ENCODE measurements at regions not wholly inside any gene's neighbourhood (a gene's known extent, or its start where the extent isn't known, plus 50 kb on each side); places are given as distances from the start of the nearest gene placed in this dataset.

- Histone ChIP-seq H3K36me3 (no peaks in the 10 kb centered on the region), H3K9me3 (ENCODE audit: severe bottlenecking) (no peaks in the 10 kb centered on the region), H3K4me3 (ENCODE audit: low read depth, low read length) (no peak overlapping the region), H3K27ac (no peak overlapping the region), H3K27me3 (ENCODE audit: insufficient read depth, low read depth, severe bottlenecking) (no peaks in the 10 kb centered on the region)
- no peak for DNase-seq
- no peak for TF ChIP-seq CTCF (IDR thresholded peaks at IDR 0.05; ENCODE audit: low read depth, low read length)
These were observed 542.2 kb downstream of the CDH11 start for GRCh38 chr16:64579712-64580111.

- H3K9me3 ChIP-seq (ENCODE audit: severe bottlenecking): no peaks in the 10 kb centered on the region
- H3K36me3 ChIP-seq: no peaks in the 10 kb centered on the region
- DNase-seq: no peak
These were observed 576.1 kb downstream of the CDH11 start for GRCh38 chr16:64545768-64546167.

GRCh38 chr16:64544859-64545258 is 577.0 kb downstream of the CDH11 start:
- no peak for TF ChIP-seq CTCF (IDR thresholded peaks at IDR 0.05; ENCODE audit: low read depth, low read length)
- Histone ChIP-seq H3K27me3 (ENCODE audit: insufficient read depth, low read depth, severe bottlenecking) (no peaks in the 10 kb centered on the region), H3K36me3 (no peaks in the 10 kb centered on the region), H3K27ac (no peak overlapping the region), H3K9me3 (ENCODE audit: severe bottlenecking) (no peaks in the 10 kb centered on the region), H3K4me3 (ENCODE audit: low read depth, low read length) (no peak overlapping the region)
- DNase-seq: no peak

More at GRCh38 chr16:64545768-64546167, 576.1 kb downstream of the CDH11 start:
- TF ChIP-seq CTCF (IDR thresholded peaks at IDR 0.05; ENCODE audit: low read depth, low read length): no peak
- no peak overlapping the region for H3K4me3 ChIP-seq (ENCODE audit: low read depth, low read length)
- H3K27ac ChIP-seq: no peak overlapping the region
- H3K27me3 ChIP-seq (ENCODE audit: insufficient read depth, low read depth, severe bottlenecking): no peaks in the 10 kb centered on the region

- Histone ChIP-seq H3K27ac (no peak overlapping the region), H3K9me3 (ENCODE audit: severe bottlenecking) (no peaks in the 10 kb centered on the region), H3K4me3 (ENCODE audit: low read depth, low read length) (no peak overlapping the region), H3K36me3 (no peaks in the 10 kb centered on the region), H3K27me3 (ENCODE audit: insufficient read depth, low read depth, severe bottlenecking) (no peaks in the 10 kb centered on the region)
- TF ChIP-seq CTCF (IDR thresholded peaks at IDR 0.05; ENCODE audit: low read depth, low read length): no peak
- DNase-seq: no peak
These were observed 578.4 kb downstream of the CDH11 start for GRCh38 chr16:64543441-64543840.

GRCh38 chr16:64543031-64543430 is 578.8 kb downstream of the CDH11 start:
- no peak overlapping the region for H3K27ac ChIP-seq
- H3K9me3 ChIP-seq (ENCODE audit: severe bottlenecking): no peaks in the 10 kb centered on the region
- no peak overlapping the region for H3K4me3 ChIP-seq (ENCODE audit: low read depth, low read length)
- no peaks in the 10 kb centered on the region for H3K36me3 ChIP-seq
- DNase-seq: no peak
- no peak for TF ChIP-seq CTCF (IDR thresholded peaks at IDR 0.05; ENCODE audit: low read depth, low read length)
- H3K27me3 ChIP-seq (ENCODE audit: insufficient read depth, low read depth, severe bottlenecking): no peaks in the 10 kb centered on the region

GRCh38 chr16:64542152-64542551 is 579.7 kb downstream of the CDH11 start:
- no peaks in the 10 kb centered on the region for H3K27me3 ChIP-seq (ENCODE audit: insufficient read depth, low read depth, severe bottlenecking)
- no peak for DNase-seq
- TF ChIP-seq CTCF (IDR thresholded peaks at IDR 0.05; ENCODE audit: low read depth, low read length): no peak
- no peaks in the 10 kb centered on the region for H3K9me3 ChIP-seq (ENCODE audit: severe bottlenecking)
- H3K27ac ChIP-seq: no peak overlapping the region
- no peaks in the 10 kb centered on the region for H3K36me3 ChIP-seq
- H3K4me3 ChIP-seq (ENCODE audit: low read depth, low read length): no peak overlapping the region
